GM12878 (cell line): ENCODE measurements at regions not wholly inside any gene's neighbourhood (a gene's known extent, or its start where the extent isn't known, plus 50 kb on each side); places are given as distances from the start of the nearest gene placed in this dataset.

Experiments
- ATAC-seq: fragments of 200-7000 bp; cut with Tn5 transposase; 3 replicates; pipeline ENCODE4 v1.9.1; 2020; ENCODE audit warnings: mild to moderate bottlenecking, moderate library complexity
- BruUV-seq: library from RNA; stranded (reverse); fragments of 400-500 nt; replicated peaks from 2 replicates; lab custom pipeline; 2021; lab: Mats Ljungman, UMichigan
- CTCF ChIA-PET: fragments of 300-600 bp; sonication (Branson Sonifier 250); formaldehyde crosslinking; extraction: SDS; loops from one replicate; lab custom pipeline; 2021; ENCODE audit warnings: inconsistent platforms; lab: Yijun Ruan, JAX
- POLR2A ChIA-PET: fragments of 350-600 bp; formaldehyde crosslinking; extraction: SDS; loops from one replicate; lab custom pipeline; 2021; ENCODE audit warnings: inconsistent platforms; lab: Charles Lee
- RAD21 ChIA-PET: fragments of 300-600 bp; sonication (Branson Sonifier 250); formaldehyde crosslinking; loops from one replicate; lab custom pipeline; 2023; ENCODE audit warnings: antibody characterized with exemption; ENCODE audit not compliant: unreplicated experiment; lab: Charles Lee
- SMC1A ChIA-PET: fragments of 300-600 bp; sonication (Branson Sonifier 250); formaldehyde crosslinking; loops from one replicate; lab custom pipeline; 2023; ENCODE audit not compliant: unreplicated experiment, uncharacterized antibody; lab: Charles Lee
- DNase-seq: peaks from one replicate; pipeline ENCODE4 v3.0.0-alpha.2; 2011; ENCODE audit warnings: low read depth, low spot score
- FAIRE-seq: peaks from 3 replicates; lab custom pipeline; 2011; peaks lifted over from hg19 to GRCh38; lab: Jason Lieb, UNC
- H2AFZ ChIP-seq: 2 replicates; pipeline ENCODE4 v1.6.0; 2011; ENCODE audit warnings: low read depth, low read length, control low read depth; ENCODE audit not compliant: control insufficient read depth
- H3K27ac ChIP-seq: 2 replicates; pipeline ENCODE4 v1.5.1; 2011; ENCODE audit warnings: control low read depth; ENCODE audit not compliant: control insufficient read depth, insufficient read depth
- H3K27me3 ChIP-seq, 2 experiments: replicated peaks in 1 of 2; 2 replicates each; pipeline versions ENCODE4 v1.6.0 to v1.6.1; 2011; ENCODE audit warnings: low read length in 1 of 2; ENCODE audit not compliant: control insufficient read depth in 2 of 2, insufficient read depth in 2 of 2
- H3K36me3 ChIP-seq, 2 experiments: 2 replicates each; pipeline ENCODE4 v1.5.1; 2011; ENCODE audit warnings: low read length in 1 of 2; ENCODE audit not compliant: control insufficient read depth in 2 of 2, insufficient read depth in 2 of 2
- H3K4me1 ChIP-seq: 2 replicates; pipeline ENCODE4 v1.6.1; 2011; ENCODE audit warnings: mild to moderate bottlenecking, low read length, moderate library complexity, mixed read lengths; ENCODE audit not compliant: control insufficient read depth, insufficient read depth
- H3K4me2 ChIP-seq: 2 replicates; pipeline ENCODE4 v1.6.0; 2011; ENCODE audit warnings: control low read depth; ENCODE audit not compliant: control insufficient read depth, insufficient read depth
- H3K4me3 ChIP-seq: fragments of 200-600 bp; sonication (generic); 2 replicates; pipeline ENCODE4 v1.5.1; 2016
- H3K79me2 ChIP-seq: 2 replicates; pipeline ENCODE4 v1.6.0; 2011; ENCODE audit warnings: low read length; ENCODE audit not compliant: control insufficient read depth, insufficient read depth
- H3K9ac ChIP-seq: 2 replicates; pipeline ENCODE4 v1.8.0; 2011; ENCODE audit warnings: low read length, control low read depth, mixed read lengths; ENCODE audit not compliant: control insufficient read depth, insufficient read depth
- H3K9me3 ChIP-seq: replicated peaks from 3 replicates; pipeline ENCODE4 v1.5.1; 2011; ENCODE audit warnings: mild to moderate bottlenecking, low read length; ENCODE audit not compliant: control insufficient read depth, insufficient read depth
- H4K20me1 ChIP-seq: 2 replicates; pipeline ENCODE4 v1.6.0; 2011; ENCODE audit not compliant: control insufficient read depth, insufficient read depth
- BACH1 ChIP-seq: fragments of 450-650 bp; IDR thresholded peaks from 2 replicates; pipeline ENCODE4 v1.6.1; 2017; ENCODE audit warnings: mild to moderate bottlenecking, borderline replicate concordance
- CBFB ChIP-seq: IDR thresholded peaks from 2 replicates; pipeline ENCODE4 v1.6.1; 2016; ENCODE audit warnings: antibody characterized with exemption, low read depth
- EP300 ChIP-seq, 2 experiments: fragments of 150-350 bp in 1 of 2; IDR thresholded peaks; 2 replicates each; pipeline ENCODE4 v1.6.1; 2011 to 2012; ENCODE audit warnings: low read depth in 2 of 2, low read length in 2 of 2, borderline replicate concordance in 1 of 2, improper control_type of control experiment in 1 of 2, inconsistent platforms in 1 of 2; ENCODE audit not compliant: control insufficient read depth in 1 of 2
- GABPA ChIP-seq: IDR thresholded peaks from 2 replicates; pipeline ENCODE4 v1.6.1; 2014; ENCODE audit warnings: antibody characterized with exemption, low read depth, mild to moderate bottlenecking, inconsistent platforms
- KAT2A ChIP-seq: conservative IDR thresholded peaks from 2 replicates; pipeline ENCODE4 v1.6.1; 2011; ENCODE audit warnings: low read depth, low read length; ENCODE audit not compliant: control insufficient read depth
- LARP7 ChIP-seq: fragments of 450-650 bp; IDR thresholded peaks from 2 replicates; pipeline ENCODE4 v1.6.1; 2017; ENCODE audit warnings: mild to moderate bottlenecking
- NFXL1 ChIP-seq: fragments of 450-650 bp; IDR thresholded peaks from 2 replicates; pipeline ENCODE4 v1.6.1; 2017; ENCODE audit warnings: antibody characterized with exemption, mild to moderate bottlenecking, borderline replicate concordance
- NFYA ChIP-seq: IDR thresholded peaks from 2 replicates; pipeline ENCODE4 v1.6.1; 2011; ENCODE audit warnings: low read depth, mild to moderate bottlenecking, low read length, improper control_type of control experiment, borderline replicate concordance
- NR2C2 ChIP-seq: IDR thresholded peaks from 2 replicates; pipeline ENCODE4 v1.6.1; 2011; ENCODE audit warnings: borderline replicate concordance, low read depth; ENCODE audit not compliant: control insufficient read depth, insufficient read length
- NRF1 ChIP-seq: conservative IDR thresholded peaks from 2 replicates; pipeline ENCODE4 v1.6.1; 2011; ENCODE audit warnings: mild to moderate bottlenecking, low read depth, low read length, improper control_type of control experiment
- POLR2AphosphoS2 ChIP-seq: IDR thresholded peaks from 2 replicates; pipeline ENCODE4 v1.6.1; 2011; ENCODE audit warnings: low read depth, mild to moderate bottlenecking, low read length, improper control_type of control experiment, moderate library complexity
- SMARCA5 ChIP-seq: fragments of 450-650 bp; IDR thresholded peaks from 2 replicates; pipeline ENCODE4 v1.6.1; 2017; ENCODE audit warnings: mild to moderate bottlenecking
- SP1 ChIP-seq: IDR thresholded peaks from one replicate; pipeline ENCODE4 v1.6.1; 2011; ENCODE audit warnings: low read depth, low read length
- TCF3 ChIP-seq: IDR thresholded peaks from 2 replicates; pipeline ENCODE4 v1.6.1; 2012; ENCODE audit warnings: low read depth, mild to moderate bottlenecking, low read length, borderline replicate concordance; ENCODE audit not compliant: insufficient read depth
- WRNIP1 ChIP-seq: IDR thresholded peaks from 2 replicates; pipeline ENCODE4 v1.6.1; 2011; ENCODE audit warnings: low read depth, low read length, improper control_type of control experiment, borderline replicate concordance
- WGBS: methylation state at CpG from one replicate; pipeline ENCODE4 v1.1.6; 2016; ENCODE audit warnings: low lambda C conversion rate; ENCODE audit not compliant: insufficient replicate concordance, insufficient coverage; ENCODE audit errors: missing lambda C conversion rate; 5-methylcytosine and 5-hydroxymethylcytosine counted together
- in situ Hi-C: fragments of 300-500 bp; cut with MboI; formaldehyde crosslinking; loops from 9 replicates; pipeline ENCODE4 v1.14.3; 2018; ENCODE audit warnings: mixed read lengths
- intact Hi-C: fragments of 100-400 bp; cut with micrococcal nuclease; formaldehyde crosslinking; loops from one replicate; pipeline ENCODE4 v1.14.2; 2022; ENCODE audit not compliant: unreplicated experiment
- TF ChIP-seq, protein P1 (sequence below): fragments of 450-650 bp; IDR thresholded peaks from 2 replicates; pipeline ENCODE4 v1.6.1; 2017; ENCODE audit warnings: antibody characterized with exemption, mild to moderate bottlenecking, moderate library complexity
- TF ChIP-seq, protein P2 (sequence below): fragments of 450-650 bp; IDR thresholded peaks from 2 replicates; pipeline ENCODE4 v1.6.1; 2016; ENCODE audit warnings: mild to moderate bottlenecking

DNA sequence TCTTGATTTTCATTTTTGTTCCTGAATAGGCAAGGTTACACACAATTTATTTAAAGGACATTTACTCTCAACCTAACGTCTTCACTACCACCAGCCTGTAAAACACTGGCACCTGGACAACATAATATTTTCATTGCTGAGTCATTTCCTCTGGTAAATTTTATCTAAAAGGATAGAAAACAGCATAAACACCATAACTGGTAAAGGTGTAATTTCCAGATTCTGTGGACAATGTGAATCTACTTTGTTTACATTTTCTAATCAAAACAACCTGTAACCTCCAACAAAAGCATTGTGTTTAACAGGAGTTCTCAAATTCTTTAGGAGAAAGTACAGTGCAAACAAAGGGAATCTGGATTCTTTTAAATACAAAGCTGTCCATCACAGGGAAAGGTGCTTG lies 472.0 kb upstream of the AKR1E2 start (continued):
- TF ChIP-seq, protein P1, sequence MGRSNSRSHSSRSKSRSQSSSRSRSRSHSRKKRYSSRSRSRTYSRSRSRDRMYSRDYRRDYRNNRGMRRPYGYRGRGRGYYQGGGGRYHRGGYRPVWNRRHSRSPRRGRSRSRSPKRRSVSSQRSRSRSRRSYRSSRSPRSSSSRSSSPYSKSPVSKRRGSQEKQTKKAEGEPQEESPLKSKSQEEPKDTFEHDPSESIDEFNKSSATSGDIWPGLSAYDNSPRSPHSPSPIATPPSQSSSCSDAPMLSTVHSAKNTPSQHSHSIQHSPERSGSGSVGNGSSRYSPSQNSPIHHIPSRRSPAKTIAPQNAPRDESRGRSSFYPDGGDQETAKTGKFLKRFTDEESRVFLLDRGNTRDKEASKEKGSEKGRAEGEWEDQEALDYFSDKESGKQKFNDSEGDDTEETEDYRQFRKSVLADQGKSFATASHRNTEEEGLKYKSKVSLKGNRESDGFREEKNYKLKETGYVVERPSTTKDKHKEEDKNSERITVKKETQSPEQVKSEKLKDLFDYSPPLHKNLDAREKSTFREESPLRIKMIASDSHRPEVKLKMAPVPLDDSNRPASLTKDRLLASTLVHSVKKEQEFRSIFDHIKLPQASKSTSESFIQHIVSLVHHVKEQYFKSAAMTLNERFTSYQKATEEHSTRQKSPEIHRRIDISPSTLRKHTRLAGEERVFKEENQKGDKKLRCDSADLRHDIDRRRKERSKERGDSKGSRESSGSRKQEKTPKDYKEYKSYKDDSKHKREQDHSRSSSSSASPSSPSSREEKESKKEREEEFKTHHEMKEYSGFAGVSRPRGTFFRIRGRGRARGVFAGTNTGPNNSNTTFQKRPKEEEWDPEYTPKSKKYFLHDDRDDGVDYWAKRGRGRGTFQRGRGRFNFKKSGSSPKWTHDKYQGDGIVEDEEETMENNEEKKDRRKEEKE = no peak
- TF ChIP-seq, all 136 proteins: peak for 0

DNA sequence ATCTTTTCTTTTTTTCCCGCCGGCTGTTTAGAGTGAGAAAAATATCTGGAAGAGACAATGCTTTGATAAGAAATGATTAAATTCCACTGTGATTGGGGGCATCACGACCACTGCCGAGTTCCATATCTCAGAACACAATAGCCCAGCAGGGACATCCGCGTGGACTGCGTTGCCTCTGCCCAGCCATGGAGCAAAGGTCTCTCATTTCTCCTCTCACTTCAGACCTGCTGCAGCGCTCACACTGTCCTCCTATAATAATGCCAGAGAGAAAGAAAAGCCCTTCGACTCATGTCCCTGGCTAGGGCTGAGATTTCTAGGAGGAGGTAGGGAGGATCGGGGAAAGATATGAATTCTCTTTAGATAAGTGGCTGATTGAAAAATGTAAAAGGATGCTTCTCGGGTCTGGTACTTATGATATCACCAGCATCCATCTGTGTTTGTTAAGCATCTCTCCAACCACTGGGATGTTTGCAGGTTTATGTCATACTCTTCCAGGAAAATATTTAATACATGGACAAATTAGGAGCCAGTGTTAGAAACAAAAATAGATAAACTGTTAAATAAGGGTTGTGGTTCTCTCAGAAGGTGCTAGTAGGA lies 472.9 kb upstream of the AKR1E2 start:
- Histone ChIP-seq H3K79me2 (no peaks in the 10 kb centered on the region), H3K27me3 (no peaks in the 10 kb centered on the region), H3K4me2 (no peak overlapping the region), H3K4me3 (no peak overlapping the region), H3K9ac (no peak overlapping the region), H3K36me3 (no peaks in the 10 kb centered on the region), H2AFZ (no peak overlapping the region), H3K4me1 (no peaks in the 10 kb centered on the region), H3K9me3 (no peaks in the 10 kb centered on the region), H4K20me1 (no peaks in the 10 kb centered on the region), H3K27ac (no peak overlapping the region)
- FAIRE-seq (no peak), DNase-seq (no peak), ATAC-seq (no peak)
- RAD21 ChIA-PET = no interaction called here
- SMC1A ChIA-PET = no interaction called here
- CTCF ChIA-PET = no interaction called here
- in situ Hi-C loops = no loop called here
- intact Hi-C loops = no loop called here
- POLR2A ChIA-PET = no interaction called here
- no TSS peak for BruUV-seq
- WGBS = 66% methylated on average over 11 of the region's 11 CpGs
- no peak for TF ChIP-seq SP1
- no peak for TF ChIP-seq NRF1
- no peak for TF ChIP-seq POLR2AphosphoS2
- no peak for TF ChIP-seq TCF3
- no peak for TF ChIP-seq LARP7
- TF ChIP-seq KAT2A = no peak
- no peak for TF ChIP-seq GABPA
- no peak for TF ChIP-seq WRNIP1
- TF ChIP-seq NFYA = no peak
- no peak for TF ChIP-seq BACH1
- no peak for TF ChIP-seq CBFB
- no peak for TF ChIP-seq SMARCA5
- TF ChIP-seq, protein P2, sequence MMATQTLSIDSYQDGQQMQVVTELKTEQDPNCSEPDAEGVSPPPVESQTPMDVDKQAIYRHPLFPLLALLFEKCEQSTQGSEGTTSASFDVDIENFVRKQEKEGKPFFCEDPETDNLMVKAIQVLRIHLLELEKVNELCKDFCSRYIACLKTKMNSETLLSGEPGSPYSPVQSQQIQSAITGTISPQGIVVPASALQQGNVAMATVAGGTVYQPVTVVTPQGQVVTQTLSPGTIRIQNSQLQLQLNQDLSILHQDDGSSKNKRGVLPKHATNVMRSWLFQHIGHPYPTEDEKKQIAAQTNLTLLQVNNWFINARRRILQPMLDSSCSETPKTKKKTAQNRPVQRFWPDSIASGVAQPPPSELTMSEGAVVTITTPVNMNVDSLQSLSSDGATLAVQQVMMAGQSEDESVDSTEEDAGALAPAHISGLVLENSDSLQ = no peak
- no peak for TF ChIP-seq NFXL1
- no peak for TF ChIP-seq EP300 (IDR thresholded peaks at IDR 0.05; ENCODE audit: borderline replicate concordance in 1 of 2, control insufficient read depth in 1 of 2, low read depth in 2 of 2, low read length in 2 of 2)
- TF ChIP-seq NR2C2 = no peak
